Kasumi-1 (cell line): ENCODE measurements at regions not wholly inside any gene's neighbourhood (a gene's known extent, or its start where the extent isn't known, plus 50 kb on each side); places are given as distances from the start of the nearest gene placed in this dataset.
"Not testable (repeated sequence)": the region's sequence is repeated elsewhere in the genome, so short reads cannot be mapped to it uniquely, and the experiment has no call there.

ENCODE experiments used
- DNase-seq, 2 experiments: peaks; one replicate each; lab custom pipeline; 2025; lab: John Stamatoyannopoulos, UW

- DNase-seq = no peak
These were observed 375.9 kb downstream of the NXPH1 start for GRCh38 chr7:8809320-8809719.

DNA sequence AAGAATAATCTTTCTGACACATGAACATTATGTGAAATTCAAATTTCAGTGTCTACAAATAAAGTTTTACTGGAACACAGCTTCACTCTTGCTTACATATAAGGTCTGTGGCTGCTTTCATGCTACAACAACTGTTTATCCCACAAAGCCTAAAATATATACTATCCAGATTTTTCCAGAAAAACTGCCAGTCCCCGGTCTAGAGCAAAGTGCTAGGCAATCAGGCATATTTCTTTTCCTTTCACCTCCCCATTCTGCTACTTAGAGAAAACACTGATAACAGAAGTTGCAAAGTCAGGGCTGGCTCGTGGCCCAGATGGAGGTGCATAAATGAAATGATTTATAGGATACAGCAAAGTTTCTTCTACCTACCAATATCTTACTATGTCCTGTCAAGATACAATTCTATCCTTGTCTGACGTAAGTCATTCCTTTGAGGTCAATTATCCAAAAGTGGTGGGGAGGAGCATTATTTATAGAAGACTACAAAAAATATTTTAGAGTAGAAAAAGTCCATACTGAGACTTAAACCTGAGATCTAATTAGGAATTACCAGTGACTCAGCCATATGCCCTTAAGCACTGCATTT is 384.1 kb downstream of the NXPH1 start:
- no peak for DNase-seq

- no peak for DNase-seq
These were observed 385.0 kb downstream of the NXPH1 start for GRCh38 chr7:8818406-8818805.

GRCh38 chr7:8822595-8822994 is 389.2 kb downstream of the NXPH1 start:
- DNase-seq = no peak

DNA sequence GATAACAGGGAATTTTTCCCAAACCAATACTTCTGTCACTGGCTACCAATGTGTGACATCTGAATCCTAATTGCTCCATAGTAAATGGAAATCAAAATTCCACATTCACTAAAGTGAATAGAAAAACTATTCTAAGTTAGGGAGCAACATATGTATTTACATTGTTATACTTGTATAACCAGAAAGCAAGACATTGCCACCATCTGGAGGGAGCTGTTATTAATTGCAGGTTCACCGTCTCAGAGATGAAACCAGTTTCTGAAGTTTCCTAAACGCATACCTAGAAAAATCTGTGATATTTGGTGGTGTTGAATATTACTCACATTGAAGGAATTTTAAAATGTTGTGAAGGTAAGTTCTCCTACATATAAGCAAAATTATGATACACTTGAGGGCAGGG is 390.1 kb downstream of the NXPH1 start:
- DNase-seq = peak in 1 of 2 experiments; percentile 2

DNA sequence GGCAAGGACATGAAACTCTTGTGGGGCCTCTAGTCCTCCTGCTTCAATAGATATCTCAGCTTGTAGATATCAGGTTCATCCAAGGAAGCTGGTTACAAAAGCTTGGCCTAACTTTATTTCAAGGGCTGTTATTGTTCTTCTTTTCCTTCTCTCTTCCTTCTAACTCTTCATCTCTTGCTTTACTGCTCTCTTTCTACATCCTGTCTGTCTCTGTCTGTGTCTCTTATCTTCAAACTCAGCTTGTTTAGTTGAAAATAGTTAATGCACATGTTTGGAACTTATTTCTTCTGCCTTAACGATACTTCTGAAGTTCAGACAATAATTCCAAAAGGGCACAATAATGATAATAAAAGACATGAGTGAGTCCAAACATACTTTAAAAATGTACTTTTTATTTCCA is 393.9 kb downstream of the NXPH1 start:
- no peak for DNase-seq

- DNase-seq = no peak
These were observed 395.7 kb downstream of the NXPH1 start for GRCh38 chr7:8829100-8829499.

DNA sequence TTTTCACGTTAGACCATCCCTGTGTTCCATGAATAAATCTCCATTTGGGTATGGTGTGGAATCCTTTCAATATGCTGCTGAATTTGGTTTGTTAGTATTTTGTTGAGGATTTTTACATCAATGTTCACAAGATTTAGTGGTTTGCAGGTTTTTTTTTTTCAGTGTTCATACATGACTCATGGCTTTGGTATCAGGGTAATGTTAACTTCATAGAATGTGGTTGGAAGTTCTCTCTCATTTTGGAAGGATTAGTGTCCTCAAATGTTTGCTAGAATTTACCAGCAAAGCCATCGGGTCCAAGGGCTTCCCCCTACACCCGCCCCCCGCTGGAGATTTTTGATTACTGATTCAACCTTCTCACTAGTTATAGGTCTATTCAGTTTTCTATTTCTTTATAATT is 398.0 kb downstream of the NXPH1 start:
- DNase-seq = no peak

- no peak for DNase-seq
These were observed 399.9 kb downstream of the NXPH1 start for GRCh38 chr7:8833355-8833754.

DNA sequence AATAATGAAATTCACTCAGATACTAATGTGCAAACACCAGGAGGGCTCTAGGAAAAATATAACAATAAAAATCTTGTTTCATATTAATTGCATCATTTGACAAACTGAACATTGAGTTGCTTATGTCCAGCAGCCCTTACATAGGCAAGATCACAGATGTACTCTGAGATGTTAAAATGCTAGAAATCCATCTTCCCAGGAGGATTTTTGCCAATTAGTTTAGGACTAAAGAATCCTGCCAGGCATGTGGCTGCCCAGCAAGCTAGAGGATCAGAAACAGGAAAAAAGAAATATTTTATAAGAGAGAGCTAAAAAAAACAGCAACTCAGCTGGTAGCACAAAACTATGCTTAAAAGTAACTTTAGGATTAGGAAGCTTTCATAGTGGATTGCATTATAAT is 407.8 kb downstream of the NXPH1 start:
- no peak for DNase-seq

DNA sequence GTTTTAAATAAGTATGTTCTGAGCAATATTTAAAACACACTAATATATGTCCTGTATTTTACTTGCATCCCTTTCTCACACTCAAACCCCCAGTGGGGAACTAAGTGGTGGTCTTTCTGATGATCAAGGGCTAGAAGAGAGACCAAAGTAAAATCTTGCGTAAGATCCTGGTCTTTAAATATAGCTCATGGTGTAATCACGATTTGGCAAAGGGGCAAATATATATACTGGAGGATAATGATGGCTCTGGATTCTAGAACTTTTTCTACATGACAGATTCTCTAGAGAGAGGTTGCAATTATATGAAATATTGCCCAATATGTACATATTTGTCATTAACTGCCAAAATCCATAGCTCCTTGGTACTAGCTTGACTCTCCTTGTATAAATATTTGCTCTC is 438.3 kb downstream of the NXPH1 start:
- DNase-seq = no peak

- no peak for DNase-seq
These were observed 448.5 kb downstream of the NXPH1 start for GRCh38 chr7:8881916-8882315.

DNA sequence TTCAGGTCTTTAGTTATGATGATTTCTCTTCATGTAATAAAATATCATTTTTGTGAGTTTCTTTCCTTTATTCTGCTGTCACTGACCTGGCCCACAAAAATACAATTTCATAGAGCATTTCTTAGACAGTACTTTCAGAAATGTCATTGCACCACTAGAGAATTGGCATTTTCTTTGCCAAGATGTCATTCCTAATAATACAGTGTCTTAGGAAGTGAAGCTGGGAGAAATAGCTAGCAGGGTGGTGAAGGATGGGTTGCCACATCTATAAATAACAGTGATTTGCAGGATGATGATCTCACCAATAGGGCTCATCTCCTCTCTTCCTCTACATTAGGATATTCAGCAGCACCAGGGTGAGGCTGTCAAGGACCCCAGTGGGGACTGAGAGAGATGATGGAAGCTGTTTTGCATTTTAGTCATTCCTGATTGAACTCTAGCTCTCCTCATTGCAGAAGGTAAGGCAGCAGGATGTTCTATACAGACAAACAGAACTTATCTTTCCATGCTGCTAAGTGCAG is 452.1 kb downstream of the NXPH1 start:
- DNase-seq = no peak

- DNase-seq = not testable (repeated sequence)
These were observed 456.9 kb downstream of the NXPH1 start for GRCh38 chr7:8890346-8890745.

DNA sequence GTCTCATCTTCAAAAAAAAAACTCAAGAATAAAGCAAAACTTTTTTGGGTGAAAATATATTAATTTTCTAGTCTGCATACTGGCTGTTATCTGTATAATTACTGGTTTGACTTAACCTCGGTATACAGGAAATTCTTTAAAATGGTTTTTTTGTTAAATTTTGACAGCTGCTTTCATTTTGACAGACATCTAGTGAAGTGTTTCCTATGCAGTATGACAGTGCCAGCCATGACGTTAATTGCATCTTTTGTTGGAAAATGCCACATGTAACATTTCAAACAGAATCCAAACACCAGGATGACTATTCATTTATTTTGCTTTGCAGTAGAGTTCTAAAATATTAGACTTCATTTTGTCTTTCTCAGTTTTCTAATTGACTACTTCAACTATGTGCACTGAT is 460.4 kb downstream of the NXPH1 start:
- no peak for DNase-seq

GRCh38 chr7:8906396-8907075 is 473.1 kb downstream of the NXPH1 start:
- no peak for DNase-seq

- DNase-seq = no peak
These were observed 475.5 kb downstream of the NXPH1 start for GRCh38 chr7:8908889-8909288.

GRCh38 chr7:8913682-8914081 is 480.3 kb downstream of the NXPH1 start:
- DNase-seq = no peak

GRCh38 chr7:8921807-8922206 is 488.4 kb downstream of the NXPH1 start:
- no peak for DNase-seq

DNA sequence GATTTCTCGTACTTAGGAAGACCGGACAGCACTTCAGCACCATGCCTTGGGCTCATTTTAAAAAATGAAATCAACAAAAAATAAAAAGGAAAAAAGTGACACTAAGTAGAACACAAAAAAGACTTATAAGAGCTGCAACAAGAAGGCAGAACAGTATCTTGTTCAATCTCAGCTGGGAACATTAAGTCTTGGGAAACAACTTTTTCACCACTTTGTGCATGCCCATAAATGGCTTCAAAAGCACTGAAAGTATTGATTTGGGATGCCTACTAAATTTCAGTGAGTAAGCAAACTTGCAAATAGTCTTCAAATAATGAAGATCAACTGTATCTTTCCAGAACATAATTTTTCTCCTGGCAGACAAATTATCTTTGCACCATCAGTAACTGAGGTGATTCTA is 489.3 kb downstream of the NXPH1 start:
- no peak for DNase-seq

- no peak for DNase-seq
These were observed 489.9 kb downstream of the NXPH1 start for GRCh38 chr7:8923164-8923806.

DNA sequence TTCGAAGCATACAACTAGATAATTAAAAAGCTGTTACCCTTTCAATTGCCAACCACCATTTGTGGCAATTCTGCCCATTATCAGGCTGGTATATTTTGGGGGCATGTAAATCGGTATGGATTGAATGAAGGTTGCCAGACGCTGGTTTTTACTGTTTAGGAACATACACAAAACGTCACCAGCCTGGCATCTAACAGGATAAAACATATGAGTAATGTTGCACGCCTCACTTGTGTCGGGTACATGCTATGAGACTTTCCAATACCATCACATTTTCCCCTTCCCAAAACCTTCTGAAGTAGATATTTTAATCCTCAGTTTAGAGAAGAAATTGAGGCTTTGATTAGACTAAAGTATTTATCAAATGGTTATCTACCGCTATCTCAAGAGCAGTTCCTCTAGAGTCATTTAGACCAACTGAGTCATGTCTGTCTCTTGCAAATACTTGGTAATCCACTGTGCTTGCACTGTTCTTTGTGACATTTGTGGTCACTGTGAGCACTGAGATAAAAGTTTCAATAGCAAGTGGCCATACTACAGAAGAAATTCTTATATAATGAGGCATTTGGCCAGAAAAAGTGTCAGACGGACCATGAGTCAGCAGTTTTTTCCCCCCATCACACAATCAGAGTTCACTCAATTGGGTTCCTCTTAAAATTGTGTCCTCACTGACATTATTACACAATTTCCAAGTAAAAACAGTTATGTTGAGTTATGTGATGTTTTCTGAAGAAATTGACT is 498.7 kb downstream of the NXPH1 start:
- no peak for DNase-seq

DNA sequence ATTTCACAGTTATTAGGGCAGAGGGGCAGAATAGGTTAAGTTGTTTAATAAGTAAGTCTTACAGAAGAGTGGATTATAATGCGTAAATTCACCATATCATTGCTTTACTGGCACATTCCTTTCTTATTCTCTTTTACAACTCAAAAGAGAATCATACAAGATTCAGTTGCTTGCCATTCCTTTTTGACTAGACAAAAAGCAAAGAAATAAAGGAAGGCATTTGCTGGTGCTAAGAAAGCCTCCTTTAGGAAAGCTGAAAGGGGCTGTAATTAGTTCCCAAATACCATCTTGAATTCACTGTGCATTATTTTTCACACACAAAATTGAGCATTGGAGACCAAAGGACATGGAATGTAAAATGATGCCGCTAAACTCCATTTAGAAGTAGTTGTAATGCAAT is 499.3 kb downstream of the NXPH1 start:
- DNase-seq = no peak
